Tibial nerve (tissue), 4 donors: ENCODE measurements at regions not wholly inside any gene's neighbourhood (a gene's known extent, or its start where the extent isn't known, plus 50 kb on each side); places are given as distances from the start of the nearest gene placed in this dataset.

Source experiments
- CTCF ChIP-seq, 5 experiments: fragments of 200-600 bp in 3 of 5; fragments of 450-650 bp in 2 of 5; sonication (generic) in 3 of 5; IDR thresholded peaks; one replicate each; pipeline ENCODE4 v1.5.1; 2016 to 2019; ENCODE audit warnings: antibody characterized with exemption in 5 of 5, mild to moderate bottlenecking in 3 of 5, moderate library complexity in 2 of 5
- EP300 ChIP-seq, 2 donors: sonication (generic); formaldehyde crosslinking; IDR thresholded peaks; one replicate each; pipeline ENCODE4 v1.6.1; 2017; ENCODE audit warnings: antibody characterized with exemption in 2 of 2, mild to moderate bottlenecking in 1 of 2

- TF ChIP-seq EP300 (IDR thresholded peaks at IDR 0.05), result no peak
- TF ChIP-seq CTCF (IDR thresholded peaks at IDR 0.05), result no peak
These were observed 177.0 kb upstream of the GRIN3A start for GRCh38 chr9:101915482-101915881.
